ENCODE measurements at regions not wholly inside any gene's neighbourhood (a gene's known extent, or its start where the extent isn't known, plus 50 kb on each side); places are given as distances from the start of the nearest gene placed in this dataset.

DNA sequence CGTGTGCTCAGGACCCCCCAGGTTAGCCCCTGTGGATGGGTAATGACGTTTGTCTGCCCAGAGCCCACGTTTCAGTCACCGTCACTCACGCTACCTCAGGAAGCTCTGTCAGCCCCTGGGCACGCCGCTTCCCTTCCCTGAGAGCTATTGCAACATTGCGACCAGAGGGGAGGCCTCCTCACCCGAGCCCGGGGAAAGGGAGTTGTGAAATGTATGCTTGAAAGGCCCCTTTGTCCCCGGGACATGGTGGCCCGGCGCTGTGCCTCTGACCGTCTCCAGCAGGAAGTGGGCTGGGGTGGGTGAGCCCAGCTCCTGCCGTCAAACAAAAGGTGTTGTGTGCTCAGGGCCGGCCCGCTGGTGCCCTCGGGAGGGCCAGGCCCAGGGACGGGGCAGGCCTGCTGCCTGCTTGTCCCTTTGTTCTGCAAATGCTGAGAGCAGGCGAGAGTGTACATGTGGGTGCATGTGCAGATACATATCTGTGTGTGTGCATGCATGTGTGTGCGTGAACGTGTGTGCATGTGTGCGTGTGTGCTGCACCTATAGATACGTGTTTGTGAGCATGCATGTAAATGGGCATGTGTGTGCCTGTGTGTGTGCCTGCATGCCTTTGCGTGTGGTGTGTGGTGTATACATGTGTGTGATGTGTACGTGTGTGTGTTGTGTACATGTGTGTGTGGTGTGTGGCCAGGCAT lies 1125.0 kb downstream of the BRD1 start (continued):
- TF ChIP-seq ZNF292 (CRISPR knock-in tag; IDR thresholded peaks at IDR 0.05; ENCODE audit: borderline replicate concordance, low read depth) (peak; percentile 97), DMAP1 (CRISPR knock-in tag; IDR thresholded peaks at IDR 0.05) (peak; percentile 80), GLI4 (CRISPR knock-in tag; IDR thresholded peaks at IDR 0.05; ENCODE audit: borderline replicate concordance) (no peak), MYNN (CRISPR knock-in tag; IDR thresholded peaks at IDR 0.05; ENCODE audit: low read depth) (no peak), ZNF607 (CRISPR knock-in tag; IDR thresholded peaks at IDR 0.05; ENCODE audit: borderline replicate concordance) (peak; percentile 57; the same call in 1 of the 2 replicates), ZNF878 (CRISPR knock-in tag; IDR thresholded peaks at IDR 0.05) (no peak), GPN1 (CRISPR knock-in tag; IDR thresholded peaks at IDR 0.05; ENCODE audit: borderline replicate concordance) (no peak), YEATS4 (CRISPR knock-in tag; IDR thresholded peaks at IDR 0.05; ENCODE audit: borderline replicate concordance) (peak; percentile 79; the same call in 1 of the 2 replicates), FOXJ3 (CRISPR knock-in tag; IDR thresholded peaks at IDR 0.05; ENCODE audit: borderline replicate concordance) (peak; percentile 86), ZNF615 (CRISPR knock-in tag; IDR thresholded peaks at IDR 0.05; ENCODE audit: borderline replicate concordance) (no peak), HNF1A (IDR thresholded peaks at IDR 0.05; ENCODE audit: low read depth) (peak; percentile 51; the same call in 1 of the 2 replicates), HNF1A (CRISPR knock-in tag; IDR thresholded peaks at IDR 0.05; ENCODE audit: borderline replicate concordance) (peak; percentile 81; the same call in 1 of the 2 replicates), TFDP2 (CRISPR knock-in tag; IDR thresholded peaks at IDR 0.05) (peak; percentile 61), ERF (CRISPR knock-in tag; IDR thresholded peaks at IDR 0.05) (peak; percentile 91), GFI1 (CRISPR knock-in tag; IDR thresholded peaks at IDR 0.05; ENCODE audit: borderline replicate concordance) (0 out of 2 replicates have a peak, but pooled peaks have one; percentile 17), HDAC1 (CRISPR knock-in tag; IDR thresholded peaks at IDR 0.05) (peak; percentile 96), MTA3 (CRISPR knock-in tag; IDR thresholded peaks at IDR 0.05) (no peak), RARA (CRISPR knock-in tag; IDR thresholded peaks at IDR 0.05) (peak; percentile 90), ZNF354B (CRISPR knock-in tag; IDR thresholded peaks at IDR 0.05) (0 out of 2 replicates have a peak, but pooled peaks have one; percentile 5), CENPX (CRISPR knock-in tag; IDR thresholded peaks at IDR 0.05) (no peak)
- TF ChIP-seq, protein P1, sequence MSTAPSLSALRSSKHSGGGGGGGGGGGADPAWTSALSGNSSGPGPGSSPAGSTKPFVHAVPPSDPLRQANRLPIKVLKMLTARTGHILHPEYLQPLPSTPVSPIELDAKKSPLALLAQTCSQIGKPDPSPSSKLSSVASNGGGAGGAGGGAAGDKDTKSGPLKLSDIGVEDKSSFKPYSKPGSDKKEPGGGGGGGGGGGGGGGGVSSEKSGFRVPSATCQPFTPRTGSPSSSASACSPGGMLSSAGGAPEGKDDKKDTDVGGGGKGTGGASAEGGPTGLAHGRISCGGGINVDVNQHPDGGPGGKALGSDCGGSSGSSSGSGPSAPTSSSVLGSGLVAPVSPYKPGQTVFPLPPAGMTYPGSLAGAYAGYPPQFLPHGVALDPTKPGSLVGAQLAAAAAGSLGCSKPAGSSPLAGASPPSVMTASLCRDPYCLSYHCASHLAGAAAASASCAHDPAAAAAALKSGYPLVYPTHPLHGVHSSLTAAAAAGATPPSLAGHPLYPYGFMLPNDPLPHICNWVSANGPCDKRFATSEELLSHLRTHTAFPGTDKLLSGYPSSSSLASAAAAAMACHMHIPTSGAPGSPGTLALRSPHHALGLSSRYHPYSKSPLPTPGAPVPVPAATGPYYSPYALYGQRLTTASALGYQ (CRISPR knock-in tag; IDR thresholded peaks at IDR 0.05), result peak; percentile 80; the same call in 1 of the 2 replicates

Data from HepG2 (cell line).